ENCODE measurements at regions not wholly inside any gene's neighbourhood (a gene's known extent, or its start where the extent isn't known, plus 50 kb on each side); places are given as distances from the start of the nearest gene placed in this dataset.

- TF ChIP-seq AFF4 (CRISPR knock-in tag; IDR thresholded peaks at IDR 0.05; ENCODE audit: borderline replicate concordance) (no peak), ATF3 (CRISPR knock-in tag; conservative IDR thresholded peaks at IDR 0.05) (no peak), ATF6 (CRISPR knock-in tag; IDR thresholded peaks at IDR 0.05) (no peak), CTCF (IDR thresholded peaks at IDR 0.05) (no peak), TEAD4 (CRISPR knock-in tag; IDR thresholded peaks at IDR 0.05) (no peak), HMGXB4 (CRISPR knock-in tag; IDR thresholded peaks at IDR 0.05) (no peak)
Observed at GRCh38 chr15:94667109-94667508, 435.7 kb downstream of the MCTP2 start.
